ENCODE measurements at regions not wholly inside any gene's neighbourhood (a gene's known extent, or its start where the extent isn't known, plus 50 kb on each side); places are given as distances from the start of the nearest gene placed in this dataset.

- H3K4me3 Mint-ChIP-seq = no peak overlapping the region
- H3K36me3 Mint-ChIP-seq (ENCODE audit: insufficient read depth) = no peaks in the 10 kb centered on the region
- H3K27me3 Mint-ChIP-seq (ENCODE audit: low read depth) = no peaks in the 10 kb centered on the region
- peaks cover 15% of the 10 kb centered on the region for H3K9me3 Mint-ChIP-seq
- ATAC-seq (no peak), DNase-seq (no peak)
- no peaks in the 10 kb centered on the region for H3K4me1 Mint-ChIP-seq (ENCODE audit: low read depth)
Observed at GRCh38 chr2:145961846-145962245, 1441.9 kb upstream of the ZEB2 start.

- no peaks in the 10 kb centered on the region for H3K4me1 Mint-ChIP-seq (ENCODE audit: low read depth)
- H3K9me3 Mint-ChIP-seq = peaks cover 12% of the 10 kb centered on the region
- no peak overlapping the region for H3K4me3 Mint-ChIP-seq
- H3K27me3 Mint-ChIP-seq (ENCODE audit: low read depth) = no peaks in the 10 kb centered on the region
- no peak for ATAC-seq
- no peak for DNase-seq
- H3K36me3 Mint-ChIP-seq (ENCODE audit: insufficient read depth) = no peaks in the 10 kb centered on the region
Observed at GRCh38 chr2:145960479-145961163, 1440.7 kb upstream of the ZEB2 start.

- Mint-ChIP-seq H3K4me1 (ENCODE audit: low read depth) (no peaks in the 10 kb centered on the region), H3K27me3 (ENCODE audit: low read depth) (no peaks in the 10 kb centered on the region), H3K36me3 (ENCODE audit: insufficient read depth) (no peaks in the 10 kb centered on the region), H3K4me3 (no peak overlapping the region), H3K9me3 (peaks cover 15% of the 10 kb centered on the region)
- DNase-seq = no peak
- ATAC-seq = no peak
Observed at GRCh38 chr2:145958611-145959010, 1438.7 kb upstream of the ZEB2 start.

GRCh38 chr2:145957929-145958328, 1438.0 kb upstream of the ZEB2 start:
- no peak for ATAC-seq
- no peaks in the 10 kb centered on the region for H3K27me3 Mint-ChIP-seq (ENCODE audit: low read depth)
- no peaks in the 10 kb centered on the region for H3K36me3 Mint-ChIP-seq (ENCODE audit: insufficient read depth)
- no peak for DNase-seq
- H3K4me3 Mint-ChIP-seq = no peak overlapping the region
- peaks cover 18% of the 10 kb centered on the region for H3K9me3 Mint-ChIP-seq
- no peaks in the 10 kb centered on the region for H3K4me1 Mint-ChIP-seq (ENCODE audit: low read depth)

- no peak for ATAC-seq
- H3K4me1 Mint-ChIP-seq (ENCODE audit: low read depth) = no peaks in the 10 kb centered on the region
- no peak for DNase-seq
- no peak overlapping the region for H3K4me3 Mint-ChIP-seq
- no peaks in the 10 kb centered on the region for H3K36me3 Mint-ChIP-seq (ENCODE audit: insufficient read depth)
- no peaks in the 10 kb centered on the region for H3K27me3 Mint-ChIP-seq (ENCODE audit: low read depth)
- H3K9me3 Mint-ChIP-seq = peaks cover 15% of the 10 kb centered on the region
Observed at GRCh38 chr2:145939949-145940348, 1420.0 kb upstream of the ZEB2 start.

GRCh38 chr2:145935016-145935415, 1415.1 kb upstream of the ZEB2 start:
- DNase-seq = no peak
- ATAC-seq = no peak
- no peaks in the 10 kb centered on the region for H3K27me3 Mint-ChIP-seq (ENCODE audit: low read depth)
- H3K9me3 Mint-ChIP-seq = peaks cover 2% of the 10 kb centered on the region
- no peak overlapping the region for H3K4me3 Mint-ChIP-seq
- no peaks in the 10 kb centered on the region for H3K36me3 Mint-ChIP-seq (ENCODE audit: insufficient read depth)
- H3K4me1 Mint-ChIP-seq (ENCODE audit: low read depth) = no peaks in the 10 kb centered on the region

- no peaks in the 10 kb centered on the region for H3K9me3 Mint-ChIP-seq
- DNase-seq = no peak
- H3K36me3 Mint-ChIP-seq (ENCODE audit: insufficient read depth) = no peaks in the 10 kb centered on the region
- no peaks in the 10 kb centered on the region for H3K4me1 Mint-ChIP-seq (ENCODE audit: low read depth)
- no peak overlapping the region for H3K4me3 Mint-ChIP-seq
- no peak for ATAC-seq
- H3K27me3 Mint-ChIP-seq (ENCODE audit: low read depth) = no peaks in the 10 kb centered on the region
Observed at GRCh38 chr2:145931781-145932395, 1412.0 kb upstream of the ZEB2 start.

GRCh38 chr2:145930318-145930717, 1410.4 kb upstream of the ZEB2 start:
- Mint-ChIP-seq H3K27me3 (ENCODE audit: low read depth) (no peaks in the 10 kb centered on the region), H3K4me1 (ENCODE audit: low read depth) (no peaks in the 10 kb centered on the region), H3K36me3 (ENCODE audit: insufficient read depth) (no peaks in the 10 kb centered on the region), H3K9me3 (no peaks in the 10 kb centered on the region), H3K4me3 (no peak overlapping the region)
- DNase-seq = no peak
- ATAC-seq = no peak

GRCh38 chr2:145927131-145927950, 1407.4 kb upstream of the ZEB2 start:
- Mint-ChIP-seq H3K4me3 (no peak overlapping the region), H3K9me3 (no peaks in the 10 kb centered on the region), H3K27me3 (ENCODE audit: low read depth) (no peaks in the 10 kb centered on the region), H3K36me3 (ENCODE audit: insufficient read depth) (no peaks in the 10 kb centered on the region), H3K4me1 (ENCODE audit: low read depth) (no peaks in the 10 kb centered on the region)
- ATAC-seq = no peak
- DNase-seq = no peak

GRCh38 chr2:145925591-145925990, 1405.7 kb upstream of the ZEB2 start:
- ATAC-seq = no peak
- DNase-seq = no peak
- H3K4me1 Mint-ChIP-seq (ENCODE audit: low read depth) = no peaks in the 10 kb centered on the region
- H3K27me3 Mint-ChIP-seq (ENCODE audit: low read depth) = no peaks in the 10 kb centered on the region
- no peaks in the 10 kb centered on the region for H3K9me3 Mint-ChIP-seq
- H3K36me3 Mint-ChIP-seq (ENCODE audit: insufficient read depth) = no peaks in the 10 kb centered on the region
- no peak overlapping the region for H3K4me3 Mint-ChIP-seq

GRCh38 chr2:145919477-145919876, 1399.6 kb upstream of the ZEB2 start:
- H3K4me3 Mint-ChIP-seq = no peak overlapping the region
- H3K27me3 Mint-ChIP-seq (ENCODE audit: low read depth) = no peaks in the 10 kb centered on the region
- DNase-seq = no peak
- H3K4me1 Mint-ChIP-seq (ENCODE audit: low read depth) = no peaks in the 10 kb centered on the region
- no peaks in the 10 kb centered on the region for H3K9me3 Mint-ChIP-seq
- no peak for ATAC-seq
- no peaks in the 10 kb centered on the region for H3K36me3 Mint-ChIP-seq (ENCODE audit: insufficient read depth)

GRCh38 chr2:145918951-145919350, 1399.0 kb upstream of the ZEB2 start:
- no peak for ATAC-seq
- no peaks in the 10 kb centered on the region for H3K9me3 Mint-ChIP-seq

GRCh38 chr2:145916799-145917198, 1396.9 kb upstream of the ZEB2 start:
- H3K4me3 Mint-ChIP-seq = no peak overlapping the region
- DNase-seq = no peak
- H3K9me3 Mint-ChIP-seq = no peaks in the 10 kb centered on the region
- H3K27me3 Mint-ChIP-seq (ENCODE audit: low read depth) = no peaks in the 10 kb centered on the region
- no peaks in the 10 kb centered on the region for H3K36me3 Mint-ChIP-seq (ENCODE audit: insufficient read depth)
- no peaks in the 10 kb centered on the region for H3K4me1 Mint-ChIP-seq (ENCODE audit: low read depth)
- no peak for ATAC-seq

More at GRCh38 chr2:145918951-145919350, 1399.0 kb upstream of the ZEB2 start:
- Mint-ChIP-seq H3K4me3 (no peak overlapping the region), H3K4me1 (ENCODE audit: low read depth) (no peaks in the 10 kb centered on the region), H3K27me3 (ENCODE audit: low read depth) (no peaks in the 10 kb centered on the region), H3K36me3 (ENCODE audit: insufficient read depth) (no peaks in the 10 kb centered on the region)
- no peak for DNase-seq

GRCh38 chr2:145914716-145915115, 1394.8 kb upstream of the ZEB2 start:
- no peak for DNase-seq
- no peak for ATAC-seq
- Mint-ChIP-seq H3K9me3 (no peaks in the 10 kb centered on the region), H3K27me3 (ENCODE audit: low read depth) (no peaks in the 10 kb centered on the region), H3K4me3 (no peak overlapping the region), H3K36me3 (ENCODE audit: insufficient read depth) (no peaks in the 10 kb centered on the region), H3K4me1 (ENCODE audit: low read depth) (no peaks in the 10 kb centered on the region)

GRCh38 chr2:145910416-145910815, 1390.5 kb upstream of the ZEB2 start:
- H3K9me3 Mint-ChIP-seq = no peaks in the 10 kb centered on the region
- ATAC-seq = no peak
- H3K36me3 Mint-ChIP-seq (ENCODE audit: insufficient read depth) = no peaks in the 10 kb centered on the region
- H3K27me3 Mint-ChIP-seq (ENCODE audit: low read depth) = no peaks in the 10 kb centered on the region
- DNase-seq = no peak
- H3K4me1 Mint-ChIP-seq (ENCODE audit: low read depth) = no peaks in the 10 kb centered on the region
- no peak overlapping the region for H3K4me3 Mint-ChIP-seq
